Ascending aorta (tissue), 2 donors: ENCODE measurements at regions not wholly inside any gene's neighbourhood (a gene's known extent, or its start where the extent isn't known, plus 50 kb on each side); places are given as distances from the start of the nearest gene placed in this dataset.

Source experiments
- DNase-seq, 2 donors: peaks; one replicate each; pipeline ENCODE4 v3.0.0-alpha.2; 2019; ENCODE audit warnings: low spot score in 2 of 2
- H3K27ac ChIP-seq, 2 donors: fragments of 200-600 bp; sonication (generic); one replicate each; pipeline ENCODE4 v1.5.1; 2016 to 2017; ENCODE audit warnings: mild to moderate bottlenecking in 1 of 2
- H3K27me3 ChIP-seq: fragments of 200-600 bp; sonication (generic); one replicate; pipeline ENCODE4 v1.5.1; 2017
- H3K36me3 ChIP-seq, 2 donors: fragments of 200-600 bp; sonication (generic); one replicate each; pipeline ENCODE4 v1.5.1; 2016
- H3K4me1 ChIP-seq, 2 donors: fragments of 200-600 bp; sonication (generic); one replicate each; pipeline ENCODE4 v1.5.1; 2016 to 2017; ENCODE audit warnings: mild to moderate bottlenecking in 1 of 2
- H3K4me3 ChIP-seq, 2 donors: fragments of 200-600 bp; sonication (generic); one replicate each; pipeline ENCODE4 v1.5.1; 2016 to 2017; ENCODE audit warnings: mild to moderate bottlenecking in 1 of 2
- H3K9me3 ChIP-seq, 2 donors: fragments of 200-600 bp; sonication (generic); one replicate each; pipeline ENCODE4 v1.5.1; 2016
- intact Hi-C: fragments of 100-400 bp; cut with DNase I; formaldehyde crosslinking; loops from one replicate; pipeline ENCODE4 v1.15.1; 2023
- TF ChIP-seq, protein P1 (sequence below), 3 experiments: fragments of 200-600 bp in 2 of 3; fragments of 450-650 bp in 1 of 3; sonication (generic) in 2 of 3; IDR thresholded peaks; one replicate each; pipeline ENCODE4 v1.5.1; 2016 to 2019; ENCODE audit warnings: antibody characterized with exemption in 3 of 3, mild to moderate bottlenecking in 1 of 3, moderate library complexity in 1 of 3

DNA sequence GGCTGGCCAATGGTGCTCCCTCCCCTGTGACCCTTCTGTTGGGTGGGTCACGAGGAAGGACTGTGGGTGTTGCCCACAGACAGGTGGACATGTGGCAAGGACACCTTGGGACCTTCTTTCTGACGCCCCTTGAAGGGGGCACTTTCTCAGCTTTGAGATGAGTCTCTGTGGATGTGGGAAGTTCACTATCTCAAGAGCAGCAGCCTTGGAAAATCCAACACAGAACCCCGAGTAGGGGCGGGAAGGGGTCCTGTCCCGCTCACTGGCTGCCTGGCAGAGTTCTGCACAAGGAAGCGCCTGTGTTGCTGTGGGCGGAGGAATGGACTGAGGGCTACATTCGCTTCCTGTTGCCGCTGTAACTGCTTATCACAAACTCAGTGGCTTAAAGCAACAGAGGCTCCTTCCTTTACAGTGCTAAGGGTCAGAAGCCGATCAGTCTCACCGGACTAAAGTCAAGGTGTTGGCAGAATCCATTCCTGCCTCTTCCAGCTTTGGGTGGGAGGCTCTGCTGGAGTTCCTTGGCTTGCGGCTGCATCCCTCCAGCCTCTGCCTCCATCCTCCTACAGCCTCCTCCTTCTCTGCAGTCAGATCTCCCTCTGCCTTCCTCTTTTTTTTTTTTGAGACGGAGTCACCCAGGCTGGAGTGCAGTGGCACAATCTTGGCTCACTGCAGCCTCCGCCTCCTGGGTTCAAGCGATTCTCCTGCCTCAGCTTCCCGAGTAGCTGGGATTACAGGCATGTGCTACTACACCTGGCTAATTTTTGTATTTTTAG lies 305.2 kb downstream of the SEC14L1 start:
- intact Hi-C loops, result no loop called here
- Histone ChIP-seq H3K9me3 (no peaks in the 10 kb centered on the region), H3K27ac (peak overlapping the region; percentile 24 to 39), H3K4me3 (no peak overlapping the region), H3K27me3 (no peaks in the 10 kb centered on the region), H3K4me1 (peaks cover 6 to 14% of the 10 kb centered on the region in 2 donors), H3K36me3 (no peaks in the 10 kb centered on the region)
- no peak for DNase-seq
- TF ChIP-seq, protein P1, sequence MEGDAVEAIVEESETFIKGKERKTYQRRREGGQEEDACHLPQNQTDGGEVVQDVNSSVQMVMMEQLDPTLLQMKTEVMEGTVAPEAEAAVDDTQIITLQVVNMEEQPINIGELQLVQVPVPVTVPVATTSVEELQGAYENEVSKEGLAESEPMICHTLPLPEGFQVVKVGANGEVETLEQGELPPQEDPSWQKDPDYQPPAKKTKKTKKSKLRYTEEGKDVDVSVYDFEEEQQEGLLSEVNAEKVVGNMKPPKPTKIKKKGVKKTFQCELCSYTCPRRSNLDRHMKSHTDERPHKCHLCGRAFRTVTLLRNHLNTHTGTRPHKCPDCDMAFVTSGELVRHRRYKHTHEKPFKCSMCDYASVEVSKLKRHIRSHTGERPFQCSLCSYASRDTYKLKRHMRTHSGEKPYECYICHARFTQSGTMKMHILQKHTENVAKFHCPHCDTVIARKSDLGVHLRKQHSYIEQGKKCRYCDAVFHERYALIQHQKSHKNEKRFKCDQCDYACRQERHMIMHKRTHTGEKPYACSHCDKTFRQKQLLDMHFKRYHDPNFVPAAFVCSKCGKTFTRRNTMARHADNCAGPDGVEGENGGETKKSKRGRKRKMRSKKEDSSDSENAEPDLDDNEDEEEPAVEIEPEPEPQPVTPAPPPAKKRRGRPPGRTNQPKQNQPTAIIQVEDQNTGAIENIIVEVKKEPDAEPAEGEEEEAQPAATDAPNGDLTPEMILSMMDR (IDR thresholded peaks at IDR 0.05), result no peak

DNA sequence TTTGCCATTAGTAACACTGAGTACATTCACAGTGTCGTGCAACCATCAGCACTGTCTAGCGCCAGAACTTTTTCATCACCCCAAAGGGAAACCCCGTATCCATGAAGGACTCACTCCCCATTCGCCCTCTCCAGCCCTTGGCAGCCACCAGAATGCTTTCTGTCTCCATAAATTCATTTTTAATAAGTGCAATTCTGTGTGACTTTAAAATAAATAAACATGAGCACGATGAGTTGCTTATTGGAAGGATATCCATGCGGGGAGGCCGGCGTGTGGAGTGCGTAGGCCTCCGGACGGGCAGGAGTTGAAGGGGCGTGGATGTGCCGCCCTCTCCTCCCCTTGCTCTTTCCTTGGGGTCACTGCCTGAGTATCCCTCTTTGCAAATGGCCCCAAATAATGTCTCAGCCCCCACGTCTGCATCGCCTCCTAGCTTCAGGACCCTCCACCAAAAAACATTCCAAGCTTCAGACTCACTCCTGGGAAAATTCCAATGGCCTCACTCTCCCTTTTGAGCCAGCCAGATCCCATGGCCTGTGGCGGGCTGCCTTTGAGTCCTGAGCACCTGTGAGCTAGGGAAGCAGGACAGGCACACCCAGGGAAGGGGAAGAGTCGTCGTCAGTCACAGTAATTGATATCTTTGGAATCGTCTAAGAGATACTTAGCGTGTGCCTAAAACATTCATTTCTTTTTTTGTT lies 306.3 kb downstream of the SEC14L1 start:
- TF ChIP-seq, protein P1 (IDR thresholded peaks at IDR 0.05), result no peak
- Histone ChIP-seq H3K9me3 (no peaks in the 10 kb centered on the region), H3K36me3 (no peaks in the 10 kb centered on the region), H3K27me3 (no peaks in the 10 kb centered on the region), H3K4me3 (no peak overlapping the region), H3K27ac (peak overlapping the region in 1 of 2 donors; percentile 19), H3K4me1 (peaks cover 15 to 18% of the 10 kb centered on the region in 2 donors)
- peak in 1 of 2 donors; percentile 61 for DNase-seq
- intact Hi-C loops, result no loop called here

DNA sequence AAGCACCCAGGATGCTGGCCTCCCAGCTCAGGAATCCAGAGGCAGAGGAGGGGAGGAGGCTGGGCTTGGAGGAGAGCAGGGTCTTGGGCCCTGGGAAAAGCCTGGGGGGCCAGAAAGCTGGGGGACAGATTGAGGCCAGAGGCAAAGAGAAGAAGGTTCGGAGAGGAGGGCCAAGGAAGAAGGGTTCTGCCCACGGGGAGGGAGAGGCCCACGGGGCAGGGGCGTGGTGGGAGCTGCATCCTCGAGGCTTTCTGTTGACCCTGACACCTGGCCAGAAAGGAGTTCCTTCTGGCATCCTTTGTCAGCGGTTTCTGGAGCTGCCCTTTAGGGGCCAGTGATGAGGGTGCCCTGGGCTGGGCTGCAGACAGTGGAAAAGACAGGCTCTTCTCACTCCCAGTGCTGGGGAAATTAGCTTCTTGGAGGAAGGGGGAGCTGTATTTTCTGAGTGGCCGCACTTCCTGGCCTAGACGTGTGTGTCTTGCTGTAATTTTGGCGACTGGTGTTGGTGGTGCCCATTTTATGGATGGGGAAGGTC lies 308.7 kb downstream of the SEC14L1 start:
- H3K9me3 ChIP-seq, result no peaks in the 10 kb centered on the region
- H3K4me3 ChIP-seq, result no peak overlapping the region
- TF ChIP-seq, protein P1 (IDR thresholded peaks at IDR 0.05), result no peak
- intact Hi-C loops, result no loop called here
- no peaks in the 10 kb centered on the region for H3K27me3 ChIP-seq
- no peaks in the 10 kb centered on the region for H3K36me3 ChIP-seq
- DNase-seq, result no peak
- H3K27ac ChIP-seq, result peak overlapping the region; percentile 4 to 72
- H3K4me1 ChIP-seq, result peaks cover 18 to 23% of the 10 kb centered on the region in 2 donors

GRCh38 chr17:77449908-77450741 lies 309.4 kb downstream of the SEC14L1 start:
- peak overlapping the region; percentile 31 to 71 for H3K4me3 ChIP-seq
- H3K27ac ChIP-seq, result peak overlapping the region; percentile 50 to 72
- TF ChIP-seq, protein P1 (IDR thresholded peaks at IDR 0.05), result no peak
- H3K4me1 ChIP-seq, result peaks cover 18% of the 10 kb centered on the region in 2 donors
- intact Hi-C loops, result loop anchor here (2.0 kb wide), 1 partner anchor 19 kb away; no protein-coding TSS in a partner anchor
- H3K27me3 ChIP-seq, result no peaks in the 10 kb centered on the region
- no peaks in the 10 kb centered on the region for H3K9me3 ChIP-seq
- peak in 1 of 2 donors; percentile 83 for DNase-seq
- H3K36me3 ChIP-seq, result no peaks in the 10 kb centered on the region

DNA sequence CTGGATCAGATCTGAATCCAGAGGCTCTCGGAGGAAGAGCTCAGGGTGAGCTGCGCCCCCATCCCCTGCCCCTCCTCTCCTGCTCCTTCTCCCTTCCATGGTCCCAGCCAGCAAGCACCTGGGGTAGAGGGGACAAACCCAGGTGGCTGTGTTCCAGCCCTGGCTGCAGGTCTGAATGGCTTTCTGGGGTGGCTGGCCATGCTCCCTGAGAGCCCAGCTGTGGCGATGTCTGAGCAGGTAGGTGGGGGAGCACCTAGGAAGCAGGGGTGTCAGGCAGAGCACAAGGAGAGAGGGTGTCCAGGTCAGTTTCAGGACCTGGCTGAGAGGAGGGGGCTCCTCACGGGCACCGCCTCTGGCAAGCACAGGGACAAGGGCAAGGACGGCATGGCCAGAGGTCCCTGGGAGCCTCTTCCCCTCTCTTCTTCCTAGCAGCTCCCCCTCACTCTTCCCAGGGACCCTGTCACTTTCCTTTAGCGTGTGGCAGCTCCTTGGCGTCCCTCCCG lies 310.0 kb downstream of the SEC14L1 start:
- Histone ChIP-seq H3K27me3 (no peaks in the 10 kb centered on the region), H3K27ac (peak overlapping the region; percentile 50 to 72), H3K36me3 (no peaks in the 10 kb centered on the region), H3K4me1 (peaks cover 15 to 18% of the 10 kb centered on the region in 2 donors), H3K9me3 (no peaks in the 10 kb centered on the region), H3K4me3 (peak overlapping the region; percentile 31 to 71)
- intact Hi-C loops, result loop anchor here (2.0 kb wide), 1 partner anchor 20 kb away; no protein-coding TSS in a partner anchor
- DNase-seq, result no peak
- TF ChIP-seq, protein P1 (IDR thresholded peaks at IDR 0.05), result no peak
